H9 (cell line): ENCODE measurements at regions not wholly inside any gene's neighbourhood (a gene's known extent, or its start where the extent isn't known, plus 50 kb on each side); places are given as distances from the start of the nearest gene placed in this dataset.

ENCODE experiments used
- DNase-seq: peaks from one replicate; pipeline ENCODE4 v3.0.0-alpha.2; 2017
- H2AFZ ChIP-seq: one replicate; pipeline ENCODE4 v1.6.1; 2013; ENCODE audit warnings: mild to moderate bottlenecking, low read length, control low read depth, moderate library complexity
- H2AK5ac ChIP-seq: 2 replicates; pipeline ENCODE4 v1.6.1; 2013; ENCODE audit warnings: low read length, control low read depth, mixed read lengths; ENCODE audit not compliant: insufficient read length
- H2BK120ac ChIP-seq: one replicate; pipeline ENCODE4 v1.6.1; 2013; ENCODE audit warnings: low read depth, mild to moderate bottlenecking, low read length, control low read depth, inconsistent platforms; ENCODE audit not compliant: poor library complexity, severe bottlenecking
- H2BK12ac ChIP-seq: 2 replicates; pipeline ENCODE4 v1.6.1; 2013; ENCODE audit warnings: low read length, control low read depth, mixed read lengths, low read depth; ENCODE audit not compliant: insufficient read length
- H2BK15ac ChIP-seq: 2 replicates; pipeline ENCODE4 v1.6.1; 2013; ENCODE audit warnings: low read depth, low read length, control low read depth
- H2BK20ac ChIP-seq: one replicate; pipeline ENCODE4 v1.6.1; 2013; ENCODE audit warnings: low read depth, mild to moderate bottlenecking, low read length, control low read depth, inconsistent platforms; ENCODE audit not compliant: poor library complexity, severe bottlenecking
- H2BK5ac ChIP-seq: 2 replicates; pipeline ENCODE4 v1.6.1; 2013; ENCODE audit warnings: low read length, control low read depth, mixed read lengths; ENCODE audit not compliant: insufficient read length
- H3K14ac ChIP-seq: 2 replicates; pipeline ENCODE4 v1.6.1; 2013; ENCODE audit warnings: low read length, control low read depth; ENCODE audit not compliant: insufficient read depth
- H3K18ac ChIP-seq: 2 replicates; pipeline ENCODE4 v1.6.1; 2013; ENCODE audit warnings: low read depth, mild to moderate bottlenecking, mixed read lengths, low read length, control low read depth; ENCODE audit not compliant: insufficient read length
- H3K23ac ChIP-seq: 2 replicates; pipeline ENCODE4 v1.6.1; 2013; ENCODE audit warnings: low read length, control low read depth, mixed read lengths, low read depth; ENCODE audit not compliant: insufficient read length
- H3K23me2 ChIP-seq: 2 replicates; pipeline ENCODE4 v1.6.1; 2013; ENCODE audit warnings: low read depth, mild to moderate bottlenecking, mixed read lengths, low read length, control low read depth; ENCODE audit not compliant: insufficient read length, poor library complexity, severe bottlenecking
- H3K27ac ChIP-seq: 2 replicates; pipeline ENCODE4 v1.5.1; 2013; ENCODE audit warnings: low read length, control low read depth, mixed read lengths, low read depth; ENCODE audit not compliant: insufficient read length
- H3K27me3 ChIP-seq: 2 replicates; pipeline ENCODE4 v1.6.1; 2013; ENCODE audit warnings: low read length, control low read depth, inconsistent platforms; ENCODE audit not compliant: insufficient read depth
- H3K4ac ChIP-seq: 2 replicates; pipeline ENCODE4 v1.6.1; 2013; ENCODE audit warnings: low read depth, mild to moderate bottlenecking, control low read depth, inconsistent platforms, low read length, moderate library complexity
- H3K4me1 ChIP-seq: 2 replicates; pipeline ENCODE4 v1.6.1; 2013; ENCODE audit warnings: low read length, control low read depth, inconsistent platforms; ENCODE audit not compliant: insufficient read depth
- H3K4me2 ChIP-seq: 2 replicates; pipeline ENCODE4 v1.6.1; 2013; ENCODE audit warnings: low read length, control low read depth, mixed read lengths; ENCODE audit not compliant: insufficient read length, insufficient read depth
- H3K56ac ChIP-seq: 2 replicates; pipeline ENCODE4 v1.6.1; 2013; ENCODE audit warnings: low read depth, mild to moderate bottlenecking, mixed read lengths, low read length, control low read depth; ENCODE audit not compliant: insufficient read length
- H3K79me1 ChIP-seq: 2 replicates; pipeline ENCODE4 v1.6.1; 2013; ENCODE audit warnings: low read depth, mild to moderate bottlenecking, moderate library complexity, low read length, control low read depth, inconsistent platforms; ENCODE audit not compliant: insufficient read depth, poor library complexity, severe bottlenecking
- H3K79me2 ChIP-seq: 2 replicates; pipeline ENCODE4 v1.6.1; 2013; ENCODE audit warnings: low read length, control low read depth, inconsistent platforms; ENCODE audit not compliant: insufficient read depth
- H3K9ac ChIP-seq: 2 replicates; pipeline ENCODE4 v1.6.1; 2013; ENCODE audit warnings: low read length, control low read depth, mixed read lengths; ENCODE audit not compliant: insufficient read length; ENCODE audit errors: extremely low read depth
- H3K9me3 ChIP-seq: one replicate; pipeline ENCODE4 v1.6.1; 2013; ENCODE audit warnings: low read depth, low read length, inconsistent platforms; ENCODE audit not compliant: control insufficient read depth
- H3T11ph ChIP-seq: one replicate; pipeline ENCODE4 v1.6.1; 2013; ENCODE audit warnings: mild to moderate bottlenecking, low read length, control low read depth, inconsistent platforms
- H4K20me1 ChIP-seq: one replicate; pipeline ENCODE4 v1.6.1; 2013; ENCODE audit not compliant: control insufficient read depth, insufficient read length, insufficient read depth
- H4K5ac ChIP-seq: 2 replicates; pipeline ENCODE4 v1.6.1; 2013; ENCODE audit warnings: low read depth, mild to moderate bottlenecking, mixed read lengths, low read length, control low read depth; ENCODE audit not compliant: insufficient read length
- H4K8ac ChIP-seq: replicated peaks from 2 replicates; pipeline ENCODE4 v1.6.1; 2013; ENCODE audit warnings: low read length, control low read depth, mixed read lengths, low read depth; ENCODE audit not compliant: insufficient read length
- H4K91ac ChIP-seq: 2 replicates; pipeline ENCODE4 v1.6.1; 2013; ENCODE audit warnings: low read depth, mild to moderate bottlenecking, moderate library complexity, mixed read lengths, low read length, control low read depth; ENCODE audit not compliant: insufficient read length
- H3K27ac Mint-ChIP-seq, 3 experiments: 2 replicates in 2 of 3; 3 replicates in 1 of 3; pipeline ENCODE4 v1.8.0; 2020 to 2021; ENCODE audit warnings: mixed read lengths in 3 of 3, mild to moderate bottlenecking in 1 of 3, moderate library complexity in 1 of 3
- H3K27me3 Mint-ChIP-seq: 2 replicates; pipeline ENCODE4 v1.8.0; 2021; ENCODE audit warnings: low read depth, mild to moderate bottlenecking, moderate library complexity, mixed read lengths
- H3K36me3 Mint-ChIP-seq, 3 experiments: 2 replicates in 2 of 3; 3 replicates in 1 of 3; pipeline ENCODE4 v1.8.0; 2020 to 2021; ENCODE audit warnings: low read depth in 3 of 3, mixed read lengths in 3 of 3; ENCODE audit not compliant: insufficient read depth in 1 of 3
- H3K4me1 Mint-ChIP-seq, 2 experiments: 2 replicates each; pipeline ENCODE4 v1.8.0; 2020; ENCODE audit warnings: mixed read lengths in 2 of 2
- H3K4me3 Mint-ChIP-seq, 2 experiments: 2 replicates in 1 of 2; 3 replicates in 1 of 2; pipeline ENCODE4 v1.8.0; 2020 to 2021; ENCODE audit warnings: mild to moderate bottlenecking in 2 of 2, mixed read lengths in 2 of 2, moderate library complexity in 1 of 2
- H3K9me3 Mint-ChIP-seq, 2 experiments: 2 replicates in 1 of 2; 3 replicates in 1 of 2; pipeline ENCODE4 v1.8.0; 2020; ENCODE audit warnings: mild to moderate bottlenecking in 2 of 2, mixed read lengths in 2 of 2, moderate library complexity in 1 of 2
- CTCF ChIP-seq: fragments of 200-600 bp; sonication (generic); conservative IDR thresholded peaks from 3 replicates; pipeline ENCODE4 v1.8.0; 2021; ENCODE audit warnings: antibody characterized with exemption, mild to moderate bottlenecking
- WGBS: extraction: QIAGEN DNeasy Blood & Tissue Kit; methylation state at CpG from one replicate; pipeline ENCODE4 v1.1.7; 2013; ENCODE audit warnings: missing lambda C conversion rate, low lambda C conversion rate, mixed read lengths; ENCODE audit not compliant: insufficient read length; ENCODE audit errors: extremely low coverage; 5-methylcytosine and 5-hydroxymethylcytosine counted together

- no peaks in the 10 kb centered on the region for H3K4me1 Mint-ChIP-seq
- H2AFZ ChIP-seq = no peak overlapping the region
- no peaks in the 10 kb centered on the region for H3K23me2 ChIP-seq
- H3K79me1 ChIP-seq = no peaks in the 10 kb centered on the region
- no peak overlapping the region for H2BK120ac ChIP-seq
- H3K36me3 Mint-ChIP-seq = no peaks in the 10 kb centered on the region
- H3K23ac ChIP-seq = no peak overlapping the region
- no peak overlapping the region for H3K14ac ChIP-seq
- H3K79me2 ChIP-seq = no peaks in the 10 kb centered on the region
- H2BK20ac ChIP-seq = no peak overlapping the region
- no peak overlapping the region for H2AK5ac ChIP-seq
- no peak for TF ChIP-seq CTCF
- H3K9me3 Mint-ChIP-seq = no peaks in the 10 kb centered on the region
- no peak overlapping the region for H2BK15ac ChIP-seq
- H2BK5ac ChIP-seq = no peak overlapping the region
- WGBS = no CpG with 5 or more reads among the region's 6 CpGs
- H3K56ac ChIP-seq = no peak overlapping the region
- no peak overlapping the region for H3K4ac ChIP-seq
- no peak overlapping the region for H4K91ac ChIP-seq
- H4K8ac ChIP-seq = no peak overlapping the region
- H3K4me3 Mint-ChIP-seq = no peak overlapping the region
- no peak overlapping the region for H3K4me2 ChIP-seq
- DNase-seq = no peak
- H3K27ac Mint-ChIP-seq = no peak overlapping the region
- no peak overlapping the region for H3T11ph ChIP-seq
- no peak overlapping the region for H3K27ac ChIP-seq
- no peaks in the 10 kb centered on the region for H4K20me1 ChIP-seq
- no peak overlapping the region for H2BK12ac ChIP-seq
- H3K4me1 ChIP-seq = no peaks in the 10 kb centered on the region
- no peak overlapping the region for H3K18ac ChIP-seq
- H3K27me3 ChIP-seq = no peaks in the 10 kb centered on the region
- H4K5ac ChIP-seq = no peak overlapping the region
- H3K27me3 Mint-ChIP-seq = no peaks in the 10 kb centered on the region
- no peaks in the 10 kb centered on the region for H3K9me3 ChIP-seq
- no peak overlapping the region for H3K9ac ChIP-seq
Measured at GRCh38 chr5:145307866-145308382, 527.2 kb downstream of the PRELID2 start.
